Amniotic epithelial cell (primary cell): ENCODE measurements at regions not wholly inside any gene's neighbourhood (a gene's known extent, or its start where the extent isn't known, plus 50 kb on each side); places are given as distances from the start of the nearest gene placed in this dataset.
"Not testable (repeated sequence)": the region's sequence is repeated elsewhere in the genome, so short reads cannot be mapped to it uniquely, and the experiment has no call there.

ENCODE experiments used
- DNase-seq: peaks from one replicate; pipeline ENCODE4 v3.0.0-alpha.2; 2010; ENCODE audit warnings: low read depth

DNA sequence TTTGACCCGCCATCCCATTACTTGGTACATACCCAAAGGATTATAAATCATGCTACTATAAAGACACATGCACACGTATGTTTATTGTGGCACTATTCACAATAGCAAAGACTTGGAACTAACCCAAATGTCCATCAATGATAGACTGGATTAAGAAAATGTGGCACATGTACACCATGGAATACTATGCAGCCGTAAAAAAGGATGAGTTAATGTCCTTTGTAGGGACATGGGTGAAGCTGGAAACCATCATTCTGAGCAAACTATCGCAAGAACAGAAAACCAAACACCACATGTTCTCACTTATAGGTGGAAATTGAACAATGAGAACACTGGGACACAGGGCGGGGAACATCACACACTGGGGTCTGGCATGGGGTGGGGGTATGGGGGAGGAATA, 57.1 kb upstream of the GMDS start:
- not testable (repeated sequence) for DNase-seq

DNA sequence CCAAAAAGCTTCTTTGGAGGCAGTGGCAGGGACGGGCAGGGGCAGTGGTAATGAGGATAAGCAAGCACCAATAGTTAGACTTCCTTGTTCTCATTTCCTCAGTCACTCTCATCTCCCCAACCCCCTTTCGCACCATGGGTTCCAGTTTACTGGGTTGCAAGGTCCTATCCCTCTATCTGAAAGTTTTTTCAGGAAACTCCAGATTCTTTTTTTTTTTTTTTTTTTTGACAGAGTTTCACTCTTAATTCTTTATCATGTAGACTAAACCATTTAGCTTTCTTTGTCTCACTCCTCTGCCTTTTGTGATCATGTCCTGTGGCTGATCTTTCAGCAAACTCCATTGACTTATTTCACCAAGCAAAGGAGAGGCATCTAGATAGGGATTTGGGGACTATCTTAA, 51.4 kb upstream of the GMDS start:
- no peak for DNase-seq
